ENCODE measurements at regions not wholly inside any gene's neighbourhood (a gene's known extent, or its start where the extent isn't known, plus 50 kb on each side); places are given as distances from the start of the nearest gene placed in this dataset.

DNA sequence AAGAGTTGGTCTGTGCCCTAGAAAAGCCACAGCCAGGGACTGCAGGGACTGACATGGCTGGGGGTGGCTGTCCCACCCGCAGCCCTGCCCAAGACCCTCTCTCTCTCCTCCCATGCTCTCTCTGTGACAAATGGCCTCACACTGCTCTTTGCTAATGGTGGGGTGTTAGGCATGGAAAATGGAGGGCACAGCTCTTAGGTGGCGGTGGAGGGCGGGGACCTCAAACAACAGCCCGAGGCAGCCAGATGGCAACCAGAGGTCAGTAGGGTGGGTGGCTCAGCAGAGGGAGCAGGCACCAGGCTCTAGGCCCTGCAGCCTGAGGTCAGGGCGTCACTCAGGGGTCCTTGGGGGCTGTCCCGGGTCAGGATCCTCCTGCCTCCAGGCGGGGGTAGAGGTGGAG is 73.9 kb upstream of the DAB2IP start:
- no peak for DNase-seq (ENCODE audit: low read depth)
- H3K4me3 ChIP-seq (replicated peaks; ENCODE audit: low read depth, low read length) = no peak overlapping the region
- TF ChIP-seq CTCF (IDR thresholded peaks at IDR 0.05; ENCODE audit: low read length, missing control alignments) = no peak

DNA sequence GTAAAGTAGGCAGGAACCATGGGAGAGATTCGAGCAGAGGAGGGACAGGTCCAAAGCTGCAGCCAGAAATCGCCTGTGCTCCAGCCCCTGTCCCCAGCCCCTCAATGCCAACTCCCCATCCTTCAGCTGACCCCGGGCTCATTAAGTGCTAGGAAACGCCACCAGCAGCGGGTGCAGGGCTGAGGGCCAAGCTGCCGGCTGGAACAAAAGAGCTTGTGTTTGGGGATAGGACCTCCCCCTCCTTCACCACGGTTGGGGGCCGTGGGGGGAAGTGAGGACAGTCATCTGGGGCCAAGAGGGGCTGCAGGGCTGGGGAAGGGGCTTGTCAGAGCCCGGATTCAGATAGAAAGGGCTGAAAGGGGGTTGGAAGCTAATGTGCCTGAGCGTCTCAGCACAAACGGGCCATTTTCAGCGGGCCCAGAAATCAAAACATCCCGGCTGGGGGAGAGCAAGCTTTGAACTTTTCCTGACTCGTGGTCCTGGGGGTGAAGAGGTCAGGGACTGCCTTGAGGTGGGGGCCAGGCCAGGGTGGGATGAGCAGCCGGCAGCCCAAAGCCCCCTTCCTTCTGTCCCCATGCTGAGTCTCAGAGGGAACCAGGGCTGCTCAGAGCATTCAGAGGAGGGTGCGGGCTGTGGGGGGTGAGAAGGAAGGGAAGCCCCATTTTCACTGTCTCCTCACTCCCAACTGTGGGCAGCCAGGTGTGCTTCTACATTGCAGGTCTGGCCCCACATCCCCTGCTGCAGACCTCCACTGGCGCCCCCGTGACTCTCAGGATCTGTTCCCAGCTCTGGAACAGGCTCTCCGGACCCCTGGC is 69.4 kb upstream of the DAB2IP start:
- no peak overlapping the region for H3K4me3 ChIP-seq (replicated peaks; ENCODE audit: low read depth, low read length)
- TF ChIP-seq CTCF (IDR thresholded peaks at IDR 0.05; ENCODE audit: low read length, missing control alignments) = no peak
- no peak for DNase-seq (ENCODE audit: low read depth)

- DNase-seq (ENCODE audit: low read depth) = no peak
- no peak overlapping the region for H3K4me3 ChIP-seq (replicated peaks; ENCODE audit: low read depth, low read length)
- TF ChIP-seq CTCF (IDR thresholded peaks at IDR 0.05; ENCODE audit: low read length, missing control alignments) = no peak
Observed at GRCh38 chr9:121582641-121583040, 68.8 kb upstream of the DAB2IP start.

DNA sequence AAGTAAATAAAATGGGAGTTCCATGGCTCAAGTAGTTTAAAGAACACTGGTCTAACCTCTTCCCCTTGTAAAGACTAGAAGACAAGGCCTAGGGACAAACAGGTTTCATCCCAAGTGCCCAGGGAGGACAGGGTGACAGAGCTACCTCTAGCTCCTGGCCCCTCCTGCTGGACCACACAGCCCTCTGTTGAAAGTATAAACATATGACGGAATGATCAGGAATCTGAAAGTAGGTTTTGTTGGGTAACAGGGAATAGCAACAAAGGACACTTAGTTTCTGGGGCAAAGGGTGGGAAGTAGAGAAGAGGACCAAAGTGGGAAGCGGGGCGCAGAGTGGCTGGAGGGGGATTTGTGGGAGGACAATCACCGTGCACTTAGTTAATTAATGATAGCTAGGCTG is 67.0 kb upstream of the DAB2IP start:
- no peak for TF ChIP-seq CTCF (IDR thresholded peaks at IDR 0.05; ENCODE audit: low read length, missing control alignments)
- H3K4me3 ChIP-seq (replicated peaks; ENCODE audit: low read depth, low read length) = no peak overlapping the region
- no peak for DNase-seq (ENCODE audit: low read depth)

- no peak overlapping the region for H3K4me3 ChIP-seq (replicated peaks; ENCODE audit: low read depth, low read length)
- no peak for TF ChIP-seq CTCF (IDR thresholded peaks at IDR 0.05; ENCODE audit: low read length, missing control alignments)
- no peak for DNase-seq (ENCODE audit: low read depth)
Observed at GRCh38 chr9:121587863-121588262, 63.6 kb upstream of the DAB2IP start.

GRCh38 chr9:121589986-121590385 is 61.4 kb upstream of the DAB2IP start:
- DNase-seq (ENCODE audit: low read depth) = no peak
- no peak for TF ChIP-seq CTCF (IDR thresholded peaks at IDR 0.05; ENCODE audit: low read length, missing control alignments)
- H3K4me3 ChIP-seq (replicated peaks; ENCODE audit: low read depth, low read length) = no peak overlapping the region

- no peak for DNase-seq (ENCODE audit: low read depth)
- TF ChIP-seq CTCF (IDR thresholded peaks at IDR 0.05; ENCODE audit: low read length, missing control alignments) = no peak
Observed at GRCh38 chr9:121592265-121592664, 59.2 kb upstream of the DAB2IP start.

More at GRCh38 chr9:121592265-121592664, 59.2 kb upstream of the DAB2IP start:
- H3K4me3 ChIP-seq (replicated peaks; ENCODE audit: low read depth, low read length) = no peak overlapping the region
